PC-3 (cell line): ENCODE measurements at regions not wholly inside any gene's neighbourhood (a gene's known extent, or its start where the extent isn't known, plus 50 kb on each side); places are given as distances from the start of the nearest gene placed in this dataset.
A peak's percentile ranks its signal among the peaks of the same experiment; 100 is the strongest.

ENCODE experiments used
- ATAC-seq: fragments of 200-7000 bp; cut with Tn5 transposase; 2 replicates; pipeline ENCODE4 v1.9.1; 2020; ENCODE audit warnings: mild to moderate bottlenecking, moderate library complexity
- BruUV-seq: library from RNA; stranded (reverse); fragments of 400-500 nt; replicated peaks from 2 replicates; lab custom pipeline; 2021; lab: Mats Ljungman, UMichigan
- CTCF ChIA-PET: fragments of 300-600 bp; sonication (Branson Sonifier 250); formaldehyde crosslinking; loops from one replicate; lab custom pipeline; 2022; ENCODE audit warnings: antibody characterized with exemption; lab: Charles Lee
- POLR2A ChIA-PET: fragments of 300-600 bp; sonication (Branson Sonifier 250); formaldehyde crosslinking; loops from one replicate; lab custom pipeline; 2022; ENCODE audit warnings: antibody characterized with exemption; ENCODE audit not compliant: unreplicated experiment; lab: Charles Lee
- DNase-seq: peaks from one replicate; pipeline ENCODE4 v3.0.0-alpha.2; 2015
- H2AFZ ChIP-seq: fragments of 300-600 bp; sonication (generic); 2 replicates; pipeline ENCODE4 v1.6.0; 2016; ENCODE audit warnings: antibody characterized with exemption, low read length
- H3F3A ChIP-seq: fragments of 300-600 bp; sonication (generic); one replicate; pipeline ENCODE4 v1.6.0; 2017; ENCODE audit warnings: antibody characterized with exemption, low read length, control low read depth, mild to moderate bottlenecking; ENCODE audit not compliant: unreplicated experiment
- H3K27ac ChIP-seq: fragments of 300-600 bp; sonication (generic); 2 replicates; pipeline ENCODE4 v1.5.1; 2016; ENCODE audit warnings: mild to moderate bottlenecking, low read length
- H3K27me3 ChIP-seq: fragments of 300-600 bp; sonication (generic); 2 replicates; pipeline ENCODE4 v1.6.1; 2016; ENCODE audit warnings: low read length, mixed read lengths
- H3K36me3 ChIP-seq: fragments of 300-600 bp; sonication (generic); 2 replicates; pipeline ENCODE4 v1.6.1; 2016; ENCODE audit warnings: low read depth, mixed run types, low read length, mixed read lengths
- H3K4me1 ChIP-seq: fragments of 300-600 bp; sonication (generic); 2 replicates; pipeline ENCODE4 v1.5.1; 2016; ENCODE audit warnings: low read length; ENCODE audit not compliant: insufficient read depth
- H3K4me2 ChIP-seq: fragments of 300-600 bp; sonication (generic); 2 replicates; pipeline ENCODE4 v1.6.0; 2016; ENCODE audit warnings: low read length
- H3K4me3 ChIP-seq: fragments of 300-600 bp; sonication (generic); 2 replicates; pipeline ENCODE4 v1.5.1; 2016; ENCODE audit warnings: mild to moderate bottlenecking, low read length, mixed read lengths
- H3K79me2 ChIP-seq: fragments of 300-600 bp; sonication (generic); 2 replicates; pipeline ENCODE4 v1.6.1; 2017; ENCODE audit warnings: low read length, mixed read lengths
- H3K9ac ChIP-seq: fragments of 300-600 bp; sonication (generic); 2 replicates; pipeline ENCODE4 v1.6.0; 2016; ENCODE audit warnings: mild to moderate bottlenecking, low read length
- H3K9me2 ChIP-seq: fragments of 300-600 bp; sonication (generic); replicated peaks from 2 replicates; pipeline ENCODE4 v1.6.1; 2016; ENCODE audit warnings: mixed run types, low read length, mixed read lengths
- H3K9me3 ChIP-seq: fragments of 300-600 bp; sonication (generic); 2 replicates; pipeline ENCODE4 v1.6.1; 2016; ENCODE audit warnings: low read length, mixed read lengths
- H4K20me1 ChIP-seq: fragments of 300-600 bp; sonication (generic); 2 replicates; pipeline ENCODE4 v1.6.1; 2016; ENCODE audit warnings: low read length, mixed read lengths
- CTCF ChIP-seq: fragments of 300-600 bp; sonication (generic); conservative IDR thresholded peaks from 2 replicates; pipeline ENCODE4 v1.5.1; 2017; ENCODE audit warnings: antibody characterized with exemption, low read depth, mild to moderate bottlenecking, low read length
- EZH2 ChIP-seq: fragments of 300-600 bp; sonication (generic); IDR thresholded peaks from one replicate; pipeline ENCODE4 v1.6.1; 2017; ENCODE audit warnings: antibody characterized with exemption, mild to moderate bottlenecking, low read length; ENCODE audit not compliant: unreplicated experiment
- EZH2phosphoT487 ChIP-seq: fragments of 300-600 bp; sonication (generic); IDR thresholded peaks from 2 replicates; pipeline ENCODE4 v1.6.1; 2018; ENCODE audit warnings: mild to moderate bottlenecking, antibody characterized with exemption, low read length, borderline replicate concordance
- intact Hi-C: fragments of 100-400 bp; cut with micrococcal nuclease; formaldehyde crosslinking; loops from 2 replicates; pipeline ENCODE4 v1.9.0; 2023

GRCh38 chr20:53845980-53846379 is 224.4 kb downstream of the BCAS1 start:
- H4K20me1 ChIP-seq, result no peaks in the 10 kb centered on the region
- ATAC-seq (no peak), DNase-seq (no peak)
- TF ChIP-seq EZH2 (no peak), CTCF (no peak), EZH2phosphoT487 (no peak)
- POLR2A ChIA-PET, result no interaction called here
- H3K36me3 ChIP-seq, result no peaks in the 10 kb centered on the region
- no TSS peak for BruUV-seq
- no peaks in the 10 kb centered on the region for H3K9me3 ChIP-seq
- H3K79me2 ChIP-seq, result no peaks in the 10 kb centered on the region
- no peaks in the 10 kb centered on the region for H3K9me2 ChIP-seq
- H3F3A ChIP-seq, result peaks cover 4% of the 10 kb centered on the region
- no peak overlapping the region for H2AFZ ChIP-seq
- H3K4me1 ChIP-seq, result peaks cover 25% of the 10 kb centered on the region
- peak overlapping the region; percentile 64 for H3K4me2 ChIP-seq
- 0 out of 2 replicates have a peak overlapping the region, but pooled peaks have one; percentile 9 for H3K9ac ChIP-seq
- H3K4me3 ChIP-seq, result no peak overlapping the region
- intact Hi-C loops, result loop anchor here (1.0 to 2.0 kb wide), 2 partner anchors 21 to 57 kb away; no protein-coding TSS in a partner anchor
- peak overlapping the region; percentile 90 for H3K27ac ChIP-seq
- no peaks in the 10 kb centered on the region for H3K27me3 ChIP-seq
- CTCF ChIA-PET, result no interaction called here

GRCh38 chr20:53844259-53844658 is 226.1 kb downstream of the BCAS1 start:
- peaks cover 4% of the 10 kb centered on the region for H3F3A ChIP-seq
- intact Hi-C loops, result loop anchor here (2.0 kb wide), 1 partner anchor 23 kb away; no protein-coding TSS in a partner anchor
- H3K27me3 ChIP-seq, result no peaks in the 10 kb centered on the region
- CTCF ChIA-PET, result no interaction called here
- no peaks in the 10 kb centered on the region for H3K79me2 ChIP-seq
- no peak for TF ChIP-seq CTCF
- no peak for TF ChIP-seq EZH2
- no peak for TF ChIP-seq EZH2phosphoT487
- H2AFZ ChIP-seq, result no peak overlapping the region
- POLR2A ChIA-PET, result no interaction called here
- no peaks in the 10 kb centered on the region for H4K20me1 ChIP-seq
- DNase-seq (no peak), ATAC-seq (no peak)
- peaks cover 37% of the 10 kb centered on the region for H3K4me1 ChIP-seq
- H3K4me3 ChIP-seq, result no peak overlapping the region
- H3K27ac ChIP-seq, result peak overlapping the region; percentile 90
- H3K9me3 ChIP-seq, result no peaks in the 10 kb centered on the region
- no peaks in the 10 kb centered on the region for H3K9me2 ChIP-seq
- BruUV-seq, result no TSS peak
- H3K36me3 ChIP-seq, result no peaks in the 10 kb centered on the region
- H3K9ac ChIP-seq, result peak overlapping the region; percentile 55; the same call in 1 of the 2 replicates
- peak overlapping the region; percentile 64 for H3K4me2 ChIP-seq

GRCh38 chr20:53843645-53844044 is 226.7 kb downstream of the BCAS1 start:
- H4K20me1 ChIP-seq, result no peaks in the 10 kb centered on the region
- H3K9me3 ChIP-seq, result no peaks in the 10 kb centered on the region
- no peak overlapping the region for H3K4me3 ChIP-seq
- no peaks in the 10 kb centered on the region for H3K9me2 ChIP-seq
- no peak overlapping the region for H3K9ac ChIP-seq
- H2AFZ ChIP-seq, result no peak overlapping the region
- H3K27ac ChIP-seq, result no peak overlapping the region
- intact Hi-C loops, result loop anchor here (2.0 kb wide), 1 partner anchor 23 kb away; no protein-coding TSS in a partner anchor
- BruUV-seq, result no TSS peak
- ATAC-seq (no peak), DNase-seq (no peak)
- H3K36me3 ChIP-seq, result no peaks in the 10 kb centered on the region
- TF ChIP-seq EZH2phosphoT487 (no peak), EZH2 (no peak), CTCF (no peak)
- no peaks in the 10 kb centered on the region for H3K79me2 ChIP-seq
- CTCF ChIA-PET, result no interaction called here
- H3K27me3 ChIP-seq, result no peaks in the 10 kb centered on the region
- H3K4me2 ChIP-seq, result no peak overlapping the region
- H3F3A ChIP-seq, result peaks cover 4% of the 10 kb centered on the region
- peaks cover 38% of the 10 kb centered on the region for H3K4me1 ChIP-seq
- POLR2A ChIA-PET, result interaction anchor here (0.6 kb wide), 1 partner anchor 241 kb away, joined by 13 read pairs; no protein-coding TSS in a partner anchor
